ENCODE measurements at regions not wholly inside any gene's neighbourhood (a gene's known extent, or its start where the extent isn't known, plus 50 kb on each side); places are given as distances from the start of the nearest gene placed in this dataset.

DNA sequence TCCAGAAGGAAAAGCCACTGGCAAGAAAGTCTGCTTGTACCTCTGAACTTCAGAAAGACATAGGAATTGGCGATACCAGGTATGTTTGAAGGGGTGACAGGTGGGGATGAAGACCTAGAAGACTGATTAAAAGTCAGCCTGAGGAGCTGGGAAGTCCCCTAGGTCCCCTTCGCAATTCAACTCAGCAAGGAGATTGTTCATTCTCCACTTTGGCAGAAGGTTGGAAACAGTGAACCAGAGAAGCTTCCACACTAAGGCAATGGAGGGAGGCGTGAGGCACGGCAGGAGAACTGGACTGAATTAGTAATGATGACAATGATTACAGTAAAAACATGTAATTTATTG, 240.3 kb upstream of the TMPO start:
- TF ChIP-seq, protein P1, sequence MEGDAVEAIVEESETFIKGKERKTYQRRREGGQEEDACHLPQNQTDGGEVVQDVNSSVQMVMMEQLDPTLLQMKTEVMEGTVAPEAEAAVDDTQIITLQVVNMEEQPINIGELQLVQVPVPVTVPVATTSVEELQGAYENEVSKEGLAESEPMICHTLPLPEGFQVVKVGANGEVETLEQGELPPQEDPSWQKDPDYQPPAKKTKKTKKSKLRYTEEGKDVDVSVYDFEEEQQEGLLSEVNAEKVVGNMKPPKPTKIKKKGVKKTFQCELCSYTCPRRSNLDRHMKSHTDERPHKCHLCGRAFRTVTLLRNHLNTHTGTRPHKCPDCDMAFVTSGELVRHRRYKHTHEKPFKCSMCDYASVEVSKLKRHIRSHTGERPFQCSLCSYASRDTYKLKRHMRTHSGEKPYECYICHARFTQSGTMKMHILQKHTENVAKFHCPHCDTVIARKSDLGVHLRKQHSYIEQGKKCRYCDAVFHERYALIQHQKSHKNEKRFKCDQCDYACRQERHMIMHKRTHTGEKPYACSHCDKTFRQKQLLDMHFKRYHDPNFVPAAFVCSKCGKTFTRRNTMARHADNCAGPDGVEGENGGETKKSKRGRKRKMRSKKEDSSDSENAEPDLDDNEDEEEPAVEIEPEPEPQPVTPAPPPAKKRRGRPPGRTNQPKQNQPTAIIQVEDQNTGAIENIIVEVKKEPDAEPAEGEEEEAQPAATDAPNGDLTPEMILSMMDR (IDR thresholded peaks at IDR 0.05; ENCODE audit: low read length): no peak
- TF ChIP-seq EZH2phosphoT487 (IDR thresholded peaks at IDR 0.05; ENCODE audit: low read length) (no peak), EZH2 (optimal IDR thresholded peaks at IDR 0.05; ENCODE audit: low read depth, low read length) (no peak)
